AG04450 (cell line): ENCODE measurements at regions not wholly inside any gene's neighbourhood (a gene's known extent, or its start where the extent isn't known, plus 50 kb on each side); places are given as distances from the start of the nearest gene placed in this dataset.

Source experiments
- CTCF ChIA-PET: fragments of 300-600, 350-600 bp; formaldehyde crosslinking; extraction: SDS; loops from one replicate; lab custom pipeline; 2022; ENCODE audit warnings: antibody characterized with exemption, inconsistent platforms; lab: Charles Lee
- POLR2A ChIA-PET: fragments of 350-600 bp; formaldehyde crosslinking; extraction: SDS; loops from one replicate; lab custom pipeline; 2021; ENCODE audit warnings: antibody characterized with exemption, inconsistent platforms; lab: Yijun Ruan, JAX
- DNase-seq: peaks from one replicate; pipeline ENCODE4 v3.0.0-alpha.2; 2011; ENCODE audit warnings: low read depth, low spot score
- H3K27ac ChIP-seq: one replicate; pipeline ENCODE4 v1.5.1; 2012; ENCODE audit warnings: low read depth, low read length, control low read depth
- H3K27me3 ChIP-seq: one replicate; pipeline ENCODE4 v1.6.0; 2012; ENCODE audit warnings: low read length; ENCODE audit not compliant: control insufficient read depth, insufficient read depth
- H3K4me3 ChIP-seq: 2 replicates; pipeline ENCODE4 v1.5.1; 2011; ENCODE audit warnings: mild to moderate bottlenecking, low read depth, low read length, control low read depth
- H3K9me3 ChIP-seq: 2 replicates; pipeline ENCODE4 v1.5.1; 2012; ENCODE audit warnings: low read length; ENCODE audit not compliant: control insufficient read depth, insufficient read depth
- CTCF ChIP-seq: IDR thresholded peaks from 2 replicates; pipeline ENCODE4 v1.5.1; 2011; ENCODE audit warnings: low read depth, low read length, control low read depth, inconsistent platforms

- CTCF ChIA-PET, result no interaction called here
- H3K27ac ChIP-seq, result no peak overlapping the region
- no peak overlapping the region for H3K4me3 ChIP-seq
- POLR2A ChIA-PET, result no interaction called here
- TF ChIP-seq CTCF, result no peak
- H3K9me3 ChIP-seq, result no peaks in the 10 kb centered on the region
- no peaks in the 10 kb centered on the region for H3K27me3 ChIP-seq
- no peak for DNase-seq
Observed at GRCh38 chr9:82147798-82148425, 159.3 kb downstream of the SPATA31D1 start.

DNA sequence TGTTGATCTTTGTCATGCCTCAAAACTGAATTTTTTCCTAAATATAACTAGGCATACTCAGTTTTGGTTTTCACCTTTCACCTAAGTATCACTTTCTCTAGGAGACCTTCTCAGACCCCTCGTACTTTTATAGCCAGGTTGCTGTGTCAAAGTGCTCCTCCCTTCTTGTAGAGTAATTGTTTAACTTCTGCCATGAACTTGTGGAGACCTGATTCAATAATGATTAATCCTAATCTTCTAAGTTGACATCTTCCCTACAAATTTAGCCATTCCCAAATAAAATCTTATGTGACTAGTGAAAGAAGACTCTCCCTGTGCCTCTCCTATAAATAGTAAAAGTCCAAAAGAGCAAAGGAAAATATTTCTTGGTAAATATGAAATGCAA, 159.8 kb downstream of the SPATA31D1 start:
- Histone ChIP-seq H3K9me3 (no peaks in the 10 kb centered on the region), H3K27ac (no peak overlapping the region), H3K4me3 (no peak overlapping the region), H3K27me3 (no peaks in the 10 kb centered on the region)
- DNase-seq, result no peak
- TF ChIP-seq CTCF, result no peak
- POLR2A ChIA-PET, result no interaction called here
- CTCF ChIA-PET, result interaction anchor here (1.3 kb wide), 1 partner anchor 458 kb away, joined by 3 read pairs; no protein-coding TSS in a partner anchor

GRCh38 chr9:82148901-82149461, 160.4 kb downstream of the SPATA31D1 start:
- POLR2A ChIA-PET, result no interaction called here
- H3K27ac ChIP-seq, result no peak overlapping the region
- TF ChIP-seq CTCF, result no peak
- peak; percentile 36 for DNase-seq
- CTCF ChIA-PET, result interaction anchor here (1.3 kb wide), 1 partner anchor 458 kb away, joined by 3 read pairs; no protein-coding TSS in a partner anchor
- H3K4me3 ChIP-seq, result no peak overlapping the region
- H3K27me3 ChIP-seq, result no peaks in the 10 kb centered on the region
- no peaks in the 10 kb centered on the region for H3K9me3 ChIP-seq

DNA sequence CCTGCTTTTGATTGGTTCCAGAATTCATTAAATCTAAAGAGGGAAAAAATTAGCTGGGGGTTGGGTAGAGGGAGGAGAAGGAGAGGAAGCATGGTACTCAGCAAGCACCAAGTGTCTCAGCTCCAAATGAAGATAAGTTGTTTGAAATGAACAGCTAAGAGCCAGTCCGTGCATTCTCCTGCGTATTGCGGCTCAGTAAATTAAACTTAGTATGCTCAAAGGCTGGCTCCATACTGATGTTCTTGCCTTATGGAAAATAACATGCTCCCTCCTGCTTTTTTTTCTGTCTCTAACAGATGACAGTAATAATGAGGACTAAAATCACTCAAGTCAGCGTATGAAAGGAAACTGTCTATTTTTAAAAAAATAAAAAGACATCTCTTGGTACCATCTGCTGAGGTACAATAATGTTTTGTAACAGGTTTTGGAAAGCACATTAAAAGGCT, 161.0 kb downstream of the SPATA31D1 start:
- ChIA-PET CTCF (interaction anchor here (1.3 kb wide), 1 partner anchor 457 kb away, joined by 3 read pairs; no protein-coding TSS in a partner anchor), POLR2A (no interaction called here)
- no peaks in the 10 kb centered on the region for H3K9me3 ChIP-seq
- H3K27ac ChIP-seq, result no peak overlapping the region
- H3K27me3 ChIP-seq, result no peaks in the 10 kb centered on the region
- H3K4me3 ChIP-seq, result no peak overlapping the region
- no peak for TF ChIP-seq CTCF
- no peak for DNase-seq

- CTCF ChIA-PET, result interaction anchor here (0.6 to 1.3 kb wide), 2 partner anchors 455 to 470 kb away, joined by 3 to 4 read pairs; no protein-coding TSS in a partner anchor
- TF ChIP-seq CTCF, result no peak
- no peaks in the 10 kb centered on the region for H3K9me3 ChIP-seq
- H3K4me3 ChIP-seq, result no peak overlapping the region
- POLR2A ChIA-PET, result no interaction called here
- H3K27ac ChIP-seq, result no peak overlapping the region
- DNase-seq, result no peak
- no peaks in the 10 kb centered on the region for H3K27me3 ChIP-seq
Observed at GRCh38 chr9:82152181-82152580, 163.6 kb downstream of the SPATA31D1 start.
